Glomerular visceral epithelial cell (primary cell): ENCODE measurements at regions not wholly inside any gene's neighbourhood (a gene's known extent, or its start where the extent isn't known, plus 50 kb on each side); places are given as distances from the start of the nearest gene placed in this dataset.
A peak's percentile ranks its signal among the peaks of the same experiment; 100 is the strongest.
"Not testable (repeated sequence)": the region's sequence is repeated elsewhere in the genome, so short reads cannot be mapped to it uniquely, and the experiment has no call there.

ENCODE experiments used
- DNase-seq: peaks from one replicate; pipeline ENCODE4 v3.0.0-alpha.2; 2016; ENCODE audit errors: extremely low spot score

DNA sequence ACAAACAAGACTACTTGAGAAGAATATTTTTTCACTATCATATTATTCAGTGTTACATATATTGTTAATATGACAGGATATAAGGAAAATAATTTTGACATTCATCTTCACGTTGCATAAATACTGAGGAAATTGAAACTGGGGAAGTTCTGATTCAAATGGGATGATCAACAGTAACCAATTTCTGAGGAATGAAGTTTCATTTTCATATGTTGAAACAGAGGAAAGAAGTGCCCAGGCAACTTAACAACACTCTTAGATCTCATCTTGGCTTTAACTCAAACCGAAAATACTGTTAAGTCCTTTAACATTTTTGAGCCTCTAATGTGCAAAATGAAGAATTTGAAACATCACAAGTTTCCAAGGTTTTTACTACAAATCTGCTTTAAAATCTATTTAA lies 612.2 kb upstream of the VRK2 start:
- DNase-seq: no peak

DNA sequence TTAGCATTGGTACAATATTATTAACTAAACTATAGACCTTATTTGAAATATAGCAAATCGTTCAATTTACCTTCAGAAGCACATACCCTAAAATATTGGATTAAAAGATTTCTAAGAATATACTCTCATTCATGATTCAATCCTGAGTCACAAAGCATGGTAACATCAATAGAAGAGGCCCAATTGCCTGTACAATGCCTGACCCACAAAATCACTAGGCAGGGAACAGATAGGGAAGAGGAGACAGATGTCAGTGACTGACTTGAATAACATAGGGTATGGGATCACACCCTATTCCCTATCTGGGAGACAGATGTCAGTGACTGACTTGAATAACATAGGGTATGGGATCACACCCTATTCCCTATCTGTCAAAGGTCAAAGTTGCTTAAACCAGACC lies 611.6 kb upstream of the VRK2 start:
- DNase-seq: no peak

DNA sequence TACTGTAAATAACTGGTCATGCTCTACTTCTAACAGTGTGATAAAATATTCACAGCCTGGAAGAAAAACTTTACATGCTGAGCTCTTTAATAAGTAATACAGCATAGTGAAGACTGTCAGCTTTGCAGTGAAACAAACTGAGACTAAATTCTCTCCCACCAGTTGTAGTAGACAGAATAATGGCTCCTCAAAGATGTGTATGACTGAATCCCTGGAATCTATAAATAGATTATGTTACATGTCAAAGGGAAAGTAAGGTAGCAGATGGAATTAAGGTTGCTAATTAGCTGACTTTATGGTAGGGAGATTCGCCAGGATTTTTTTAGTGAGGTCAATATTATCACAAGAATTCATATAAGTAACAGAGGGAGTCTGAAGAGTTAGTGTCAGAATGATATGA lies 609.5 kb upstream of the VRK2 start:
- DNase-seq: no peak

DNA sequence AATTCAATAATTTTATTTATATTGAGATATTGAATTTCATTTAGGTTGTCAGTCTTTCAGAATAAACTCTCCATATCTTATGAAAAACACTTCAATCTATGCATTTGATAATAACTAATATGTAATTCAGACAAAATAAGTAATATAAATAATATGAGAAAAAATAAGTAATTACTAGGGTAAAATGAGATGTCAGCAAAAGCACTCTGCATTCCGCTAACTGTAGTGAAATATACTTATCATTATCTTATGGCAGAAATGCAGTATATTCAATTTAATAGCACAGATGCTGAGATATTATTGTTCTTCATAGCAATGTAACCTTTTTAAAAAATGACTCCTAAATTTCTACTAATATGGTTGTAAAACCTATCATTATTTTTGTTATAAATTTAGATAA lies 606.2 kb upstream of the VRK2 start:
- no peak for DNase-seq

DNA sequence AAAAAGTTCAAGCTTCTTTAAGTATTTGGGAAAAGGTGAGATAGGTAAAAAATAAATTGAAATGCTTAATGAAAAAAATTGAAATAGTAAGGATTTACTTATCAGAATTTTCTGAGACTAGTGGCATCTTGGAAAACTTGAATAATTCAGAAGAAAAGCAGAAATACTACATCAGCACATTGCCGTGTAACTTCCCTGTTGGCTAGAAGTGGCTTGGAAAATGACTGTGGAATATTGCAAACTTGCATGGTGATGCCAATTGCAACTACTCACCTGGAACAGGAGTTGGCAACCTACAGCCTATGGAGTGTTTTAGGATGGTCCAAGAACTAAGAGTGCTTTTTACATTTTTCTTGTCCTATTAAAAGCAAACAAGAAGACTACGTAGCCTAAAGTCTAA lies 603.5 kb upstream of the VRK2 start:
- no peak for DNase-seq

DNA sequence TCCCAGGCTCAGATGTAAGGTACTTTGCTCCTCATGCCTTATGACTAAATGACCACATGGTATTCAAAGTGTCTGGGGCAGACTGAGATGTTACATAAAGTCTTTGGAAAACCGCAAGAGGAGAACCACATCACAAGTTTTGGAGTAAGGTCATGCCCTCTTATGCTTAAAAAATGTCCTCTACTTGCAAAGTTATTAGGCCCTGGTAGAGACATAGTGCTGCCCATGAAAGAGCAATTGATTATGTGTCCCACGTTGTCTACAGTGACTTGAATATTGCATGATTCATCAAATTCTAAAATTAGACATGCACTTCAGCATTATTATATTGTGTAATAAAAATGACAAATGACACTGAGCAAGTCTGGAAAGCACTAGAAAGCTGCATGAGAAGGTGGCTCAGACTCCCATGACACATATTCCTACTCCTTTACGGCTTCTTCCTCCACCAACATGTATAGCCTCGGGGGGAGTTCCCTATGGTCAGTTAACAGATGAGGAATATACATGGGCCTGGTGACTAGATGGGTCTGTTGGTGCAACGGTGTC lies 602.6 kb upstream of the VRK2 start:
- peak; percentile 32 for DNase-seq

DNA sequence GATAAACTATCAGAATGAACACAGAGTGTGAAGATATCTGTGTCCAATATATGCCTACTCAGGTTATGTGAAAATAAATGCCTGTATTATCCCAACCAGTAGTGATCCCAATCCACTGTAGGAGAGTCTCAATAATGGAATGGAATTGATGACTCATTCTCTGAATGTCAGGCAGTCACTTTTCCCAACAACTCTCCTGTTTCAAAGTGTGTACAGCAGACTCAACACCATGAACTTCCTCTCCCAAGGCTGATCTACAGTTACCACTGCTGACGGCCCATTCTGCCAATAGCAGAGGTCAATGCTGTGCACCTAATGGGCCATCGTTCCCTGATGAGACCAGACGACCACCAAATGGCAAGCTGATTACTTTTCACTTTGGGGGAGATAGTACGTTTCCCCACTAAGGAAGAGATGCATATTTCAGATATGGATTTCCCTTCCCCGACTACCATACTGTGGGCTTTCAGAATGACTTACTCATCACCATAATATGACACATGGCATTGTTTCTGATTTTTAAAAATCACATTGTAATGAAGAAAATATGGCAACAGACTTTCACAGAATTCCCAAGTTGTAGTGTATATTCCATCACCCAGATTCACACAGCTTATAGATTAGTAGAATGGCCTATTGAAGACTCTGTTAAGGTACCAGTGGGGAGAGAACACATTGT lies 601.7 kb upstream of the VRK2 start:
- no peak for DNase-seq

DNA sequence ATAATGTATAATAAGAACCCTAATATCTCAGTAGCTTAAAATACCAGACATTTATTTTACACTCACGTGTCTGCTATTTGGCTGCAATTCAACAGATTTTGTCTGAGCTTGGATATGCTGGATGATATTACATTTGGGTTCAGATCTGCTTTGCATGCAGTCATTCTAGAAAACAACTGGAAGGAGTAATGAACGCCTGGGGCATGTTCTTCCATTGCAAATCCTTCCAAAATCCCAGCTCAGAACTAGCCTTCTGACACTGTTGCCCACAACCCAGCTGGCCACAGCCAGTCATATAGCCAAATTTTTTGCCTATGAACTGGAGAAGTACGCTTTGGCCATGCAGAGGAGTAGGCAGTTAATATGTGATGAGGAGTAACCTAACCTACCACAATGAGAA lies 597.8 kb upstream of the VRK2 start:
- no peak for DNase-seq

DNA sequence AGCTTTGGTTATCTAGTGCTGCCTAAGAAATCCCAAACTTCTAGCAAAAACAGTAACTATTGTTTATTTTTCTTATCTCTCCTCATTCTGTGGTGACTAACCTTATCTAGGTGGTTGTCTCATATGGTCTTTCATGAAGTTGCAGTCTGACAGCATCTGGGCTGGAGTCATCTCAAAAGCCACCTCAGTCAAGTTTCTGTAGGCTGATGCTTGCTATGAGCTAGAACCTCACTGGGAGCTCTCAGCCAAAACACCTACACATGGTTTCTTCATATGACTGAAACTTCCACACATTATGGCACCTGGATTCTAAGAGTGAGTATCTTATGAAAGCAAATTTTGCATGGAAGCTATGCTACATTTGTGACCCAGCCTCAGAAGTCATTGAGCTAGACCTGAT lies 596.4 kb upstream of the VRK2 start:
- no peak for DNase-seq

DNA sequence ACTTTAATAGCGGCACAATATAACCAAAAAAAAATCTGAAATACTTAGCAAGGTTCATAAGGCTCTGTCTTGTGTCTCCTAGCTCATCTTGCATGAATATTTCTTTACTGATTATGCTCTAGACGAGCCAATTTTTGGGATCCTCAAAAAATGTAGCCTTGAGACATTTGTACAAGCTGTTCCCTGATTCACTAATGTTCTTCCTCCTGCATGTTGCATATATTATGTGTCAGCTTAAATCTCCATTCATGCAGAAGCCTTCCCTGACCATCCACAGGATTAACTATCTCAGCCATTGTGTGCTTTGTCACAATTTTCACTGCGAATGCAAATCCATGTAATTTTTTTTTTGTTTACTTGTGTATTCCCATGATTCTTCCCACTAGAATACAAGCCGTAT lies 594.0 kb upstream of the VRK2 start:
- DNase-seq: no peak

DNA sequence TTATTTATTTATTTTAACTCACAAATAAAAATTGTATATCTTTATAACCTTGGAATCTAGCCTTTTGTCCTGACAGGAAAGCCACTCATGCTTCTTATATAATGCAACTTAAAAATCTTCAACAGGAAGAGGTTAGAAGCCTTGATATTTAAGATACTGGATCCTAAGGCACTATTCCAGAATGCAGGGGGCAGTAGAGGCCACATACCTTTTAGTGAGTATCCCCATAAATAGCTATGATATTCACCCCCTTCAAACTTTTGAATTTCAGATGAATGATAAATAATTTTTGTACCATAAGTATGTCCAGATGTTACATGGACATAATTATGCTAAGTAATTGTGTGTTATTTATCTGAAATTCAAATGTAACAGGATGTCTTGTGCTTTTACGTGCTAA lies 592.7 kb upstream of the VRK2 start:
- DNase-seq: no peak

DNA sequence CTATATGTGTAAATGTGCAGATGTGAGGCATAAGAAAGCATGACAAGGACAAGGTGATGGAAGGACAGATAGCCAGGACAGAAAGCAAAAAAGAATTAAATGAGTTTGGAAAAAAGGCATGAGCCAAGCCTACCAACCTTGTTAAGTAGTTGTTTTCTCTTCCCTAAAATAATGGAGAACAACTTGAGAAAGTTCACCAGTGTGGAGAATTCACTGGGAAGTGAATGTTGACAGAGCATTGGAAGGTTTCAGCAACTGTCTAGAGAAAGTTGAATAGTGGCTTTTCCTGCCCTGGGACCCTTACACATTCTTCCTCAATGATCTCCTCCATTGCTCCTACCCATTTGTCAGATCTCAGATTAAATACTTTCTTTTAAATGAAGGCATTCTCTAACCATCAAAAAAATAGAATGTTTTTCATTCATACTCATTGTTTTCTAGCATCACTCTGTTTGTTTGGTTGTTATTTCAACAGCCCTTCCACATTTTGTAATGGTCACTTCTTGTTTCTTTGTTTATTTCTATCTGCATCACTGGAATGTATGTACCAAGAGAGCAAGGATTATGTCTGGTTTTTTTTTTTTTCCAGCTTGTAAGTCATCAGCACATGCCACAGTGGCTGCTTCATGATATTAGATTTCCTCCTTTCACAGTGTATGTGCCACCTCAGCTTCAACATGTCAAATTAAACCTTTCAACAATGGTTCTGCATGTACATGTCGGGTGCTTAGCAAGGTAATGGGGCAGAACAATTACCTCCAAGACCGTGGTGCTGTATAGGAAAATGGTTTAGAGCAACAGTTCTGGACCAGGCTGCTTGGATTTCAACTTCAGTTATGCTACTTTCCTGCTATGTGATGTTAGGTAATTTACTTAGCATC lies 586.0 kb upstream of the VRK2 start:
- DNase-seq: no peak

DNA sequence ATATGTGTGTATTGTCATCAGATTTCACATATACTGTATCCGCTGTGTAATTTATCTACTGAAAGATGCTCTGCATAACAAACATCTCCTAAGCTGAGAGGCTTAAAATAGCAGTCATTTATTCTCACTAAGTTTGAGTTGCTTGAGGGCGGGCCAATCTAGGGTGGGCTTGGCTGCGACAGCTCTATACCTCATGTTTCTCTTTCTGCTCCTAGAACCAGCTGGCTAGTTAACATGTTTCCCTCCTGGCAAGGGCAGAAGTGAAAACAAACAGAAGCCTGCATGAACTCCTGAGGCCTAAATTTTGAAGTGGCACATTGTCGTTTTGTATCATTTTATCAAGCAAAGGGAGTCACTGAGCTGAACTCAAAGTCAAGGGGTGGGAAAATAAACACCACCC lies 585.0 kb upstream of the VRK2 start:
- no peak for DNase-seq

DNA sequence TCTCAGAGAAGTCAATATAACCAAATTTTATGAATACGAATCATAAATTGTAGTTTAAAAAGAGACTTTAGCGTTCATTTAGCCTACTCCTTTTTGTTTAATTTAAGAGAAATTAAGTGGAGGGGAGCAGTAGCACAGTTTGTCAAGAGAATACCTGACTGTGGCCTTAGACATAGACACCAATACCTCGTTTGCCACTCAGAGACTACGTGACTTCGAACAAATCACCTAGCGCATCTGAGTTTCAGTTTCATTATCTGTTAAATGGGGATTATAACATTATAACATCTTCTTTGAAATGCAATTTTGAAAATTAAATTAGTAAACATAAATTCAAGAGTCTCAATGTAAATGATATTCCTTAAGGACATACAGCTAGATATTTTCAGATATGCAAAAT lies 581.5 kb upstream of the VRK2 start:
- DNase-seq: no peak

DNA sequence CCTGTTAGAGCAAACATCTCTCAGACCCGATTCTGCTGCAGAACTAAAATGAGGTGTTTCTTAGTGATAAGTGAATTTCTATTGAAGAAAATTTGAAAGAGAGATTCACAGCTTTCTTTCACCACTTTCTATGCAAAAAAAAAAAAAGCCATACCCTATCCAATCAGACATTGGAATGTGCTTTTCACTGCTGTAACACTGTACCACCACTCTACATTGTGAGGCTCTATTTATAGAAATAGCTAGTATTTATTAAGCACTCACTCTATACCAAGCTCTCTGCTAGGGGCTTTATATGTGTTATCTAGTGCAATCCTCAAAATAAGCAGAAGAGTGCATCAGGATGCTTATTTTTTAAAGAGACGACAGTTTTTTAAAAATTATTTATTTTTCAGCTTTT lies 580.6 kb upstream of the VRK2 start:
- no peak for DNase-seq

DNA sequence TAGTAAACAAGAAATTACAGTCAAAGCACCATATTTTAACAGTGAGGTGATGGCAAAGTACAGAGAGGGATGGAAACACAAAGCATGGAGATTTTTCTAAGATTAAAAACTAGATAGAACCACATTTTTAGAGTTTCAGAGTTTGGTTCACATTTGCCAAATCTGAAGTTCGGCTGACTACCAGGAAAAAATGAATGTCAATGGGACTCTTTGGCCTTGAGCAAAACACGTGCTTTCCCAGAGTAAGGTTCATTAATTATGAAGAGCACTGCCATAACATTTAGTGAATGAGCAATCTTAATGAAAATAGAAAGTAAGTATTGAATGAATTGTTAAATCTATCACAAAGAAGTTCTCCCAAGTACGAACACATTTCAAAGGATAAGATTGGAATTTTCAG lies 571.2 kb upstream of the VRK2 start:
- DNase-seq: no peak

DNA sequence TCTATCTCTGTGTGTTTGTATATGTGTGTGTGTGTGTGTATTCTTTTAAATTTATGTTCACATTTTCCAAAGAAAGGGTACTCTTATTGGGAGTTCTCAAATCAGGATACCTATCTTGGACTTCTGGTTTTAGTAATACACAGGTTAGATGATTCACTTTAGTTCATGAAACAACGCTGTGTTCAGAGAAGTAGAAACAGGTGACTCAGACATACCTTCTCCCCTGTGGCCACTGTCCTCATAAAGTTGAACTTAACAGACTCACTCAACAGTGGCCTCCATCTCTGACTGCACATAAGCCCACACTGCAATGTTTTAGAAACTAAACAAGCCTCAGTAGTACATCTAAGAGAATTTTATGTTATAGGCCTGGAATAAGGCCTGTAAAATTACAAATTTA lies 566.6 kb upstream of the VRK2 start:
- DNase-seq: peak; percentile 18

DNA sequence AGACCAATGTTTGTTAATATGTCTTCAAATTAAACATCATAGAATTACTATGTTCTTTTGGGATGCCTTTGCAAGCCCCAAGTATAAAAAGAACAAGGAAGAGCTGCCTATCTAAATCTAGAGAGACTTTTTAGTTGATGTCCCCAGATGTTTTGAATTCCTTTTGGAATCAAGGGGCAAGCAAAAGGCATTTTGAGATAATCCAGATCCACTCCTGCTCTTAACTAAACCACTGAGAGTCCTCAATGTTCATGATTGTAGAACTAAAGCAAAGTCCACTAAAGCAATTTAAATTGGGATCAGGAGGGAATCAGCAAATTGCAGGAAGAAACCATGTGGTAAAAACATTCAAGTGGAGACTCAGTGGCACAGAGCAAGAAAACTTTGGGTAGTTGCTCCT lies 558.5 kb upstream of the VRK2 start:
- DNase-seq: no peak

DNA sequence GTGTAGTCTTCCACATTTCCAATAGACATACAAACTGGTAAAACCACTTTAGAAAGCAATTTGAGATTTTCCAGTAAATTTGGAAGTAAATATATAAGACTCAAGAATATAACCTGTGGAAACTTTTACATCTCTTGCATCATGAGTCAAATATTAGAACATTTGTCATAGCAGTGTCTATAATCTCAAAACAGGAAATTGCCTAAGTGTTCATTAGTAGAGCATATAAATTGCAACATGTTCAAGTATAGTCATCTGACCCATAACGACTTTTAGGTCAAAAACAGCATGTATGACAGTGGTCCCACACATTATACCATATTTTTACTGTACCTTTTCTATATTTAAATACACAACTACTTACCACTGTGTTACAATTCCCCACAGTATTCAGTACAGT lies 555.9 kb upstream of the VRK2 start:
- no peak for DNase-seq

DNA sequence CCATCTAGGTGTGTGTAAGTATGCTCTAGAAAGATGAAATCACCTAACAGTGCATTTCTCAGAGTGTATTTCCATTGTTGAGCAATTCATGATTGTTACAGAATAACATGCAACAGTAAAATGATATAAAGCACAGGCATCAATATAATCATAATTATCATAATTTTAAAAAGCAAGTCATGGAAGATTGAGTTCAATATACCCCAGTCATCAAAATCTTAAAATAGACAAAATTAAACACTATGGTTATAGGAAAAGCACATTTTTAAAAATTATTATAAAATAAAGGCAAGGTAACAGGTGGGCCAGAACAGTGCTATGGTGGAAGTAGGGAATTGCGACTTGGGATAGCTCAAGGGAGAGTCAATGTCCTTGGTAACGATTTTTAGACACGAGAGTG lies 555.4 kb upstream of the VRK2 start:
- DNase-seq: no peak

DNA sequence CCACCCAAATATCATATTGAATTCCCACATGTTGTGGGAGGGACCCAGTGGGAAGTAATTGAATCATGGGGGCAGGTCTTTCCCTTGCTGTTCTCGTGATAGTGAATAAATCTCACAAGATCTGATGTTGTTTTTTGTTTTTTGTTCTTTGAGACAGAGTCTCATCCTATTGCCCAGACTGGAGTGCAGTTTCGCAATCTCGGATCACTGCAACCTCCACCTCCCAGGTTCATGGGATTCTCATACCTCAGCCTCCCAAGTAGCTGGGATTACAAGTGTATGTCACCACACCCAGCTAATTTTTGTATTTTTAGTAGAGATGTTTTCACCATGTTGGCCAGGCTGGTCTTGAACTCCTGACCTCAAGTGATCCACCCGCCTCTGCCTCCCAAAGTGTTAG lies 552.6 kb upstream of the VRK2 start:
- not testable (repeated sequence) for DNase-seq

DNA sequence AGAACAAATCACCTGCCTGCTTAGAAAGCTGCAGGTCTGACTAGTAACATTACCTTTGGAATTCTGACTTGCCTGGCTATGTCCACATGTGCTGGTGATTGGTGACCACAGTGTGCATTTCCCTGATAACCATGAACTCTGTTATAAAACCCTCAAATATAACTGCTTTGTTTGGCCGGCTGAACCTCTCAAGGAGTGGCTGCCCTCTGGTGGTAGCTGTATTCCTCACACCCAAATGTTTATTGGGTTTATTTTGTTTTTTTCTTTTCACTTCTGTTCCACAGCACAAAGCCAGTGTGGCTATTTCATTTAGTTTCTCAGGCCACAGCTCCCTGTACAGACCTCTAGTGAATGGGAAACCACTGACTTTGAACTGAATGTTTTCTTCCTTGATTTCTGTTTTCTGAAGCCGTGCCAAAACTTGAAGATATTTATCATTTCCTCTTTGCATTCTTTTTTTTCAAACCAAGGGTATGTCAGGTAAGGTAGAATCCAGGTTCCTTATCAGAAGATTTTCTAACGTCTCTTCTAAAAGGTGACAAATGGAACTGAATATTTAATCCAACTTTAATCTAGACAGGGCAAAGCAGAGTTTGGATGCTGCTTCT lies 549.0 kb upstream of the VRK2 start:
- peak; percentile 53 for DNase-seq

DNA sequence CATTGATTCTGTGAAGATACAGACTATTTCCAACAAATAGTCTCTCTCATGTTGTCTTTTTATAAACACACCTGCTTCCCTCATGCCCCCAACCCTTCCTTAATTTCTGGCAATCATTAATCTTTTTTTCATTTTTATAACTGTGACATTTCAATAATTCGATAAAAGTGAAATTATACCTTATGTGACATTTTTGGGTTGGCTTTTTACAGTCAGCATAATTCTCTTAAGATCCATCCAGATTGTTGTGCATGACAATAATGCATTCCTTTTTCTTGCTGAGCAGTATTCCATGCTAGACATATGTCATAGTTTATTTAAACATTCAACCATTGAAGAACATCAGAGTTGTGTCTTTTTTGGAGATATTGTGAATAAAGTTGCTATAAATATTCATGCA lies 541.8 kb upstream of the VRK2 start:
- no peak for DNase-seq
